GM18909 (cell line): ENCODE measurements at regions not wholly inside any gene's neighbourhood (a gene's known extent, or its start where the extent isn't known, plus 50 kb on each side); places are given as distances from the start of the nearest gene placed in this dataset.

Experiments used
- ATAC-seq: cut with Tn5 transposase; IDR thresholded peaks from one replicate; pipeline ENCODE4 v1.9.1; 2021; ENCODE audit warnings: mild to moderate bottlenecking; ENCODE audit not compliant: unreplicated experiment, poor library complexity

DNA sequence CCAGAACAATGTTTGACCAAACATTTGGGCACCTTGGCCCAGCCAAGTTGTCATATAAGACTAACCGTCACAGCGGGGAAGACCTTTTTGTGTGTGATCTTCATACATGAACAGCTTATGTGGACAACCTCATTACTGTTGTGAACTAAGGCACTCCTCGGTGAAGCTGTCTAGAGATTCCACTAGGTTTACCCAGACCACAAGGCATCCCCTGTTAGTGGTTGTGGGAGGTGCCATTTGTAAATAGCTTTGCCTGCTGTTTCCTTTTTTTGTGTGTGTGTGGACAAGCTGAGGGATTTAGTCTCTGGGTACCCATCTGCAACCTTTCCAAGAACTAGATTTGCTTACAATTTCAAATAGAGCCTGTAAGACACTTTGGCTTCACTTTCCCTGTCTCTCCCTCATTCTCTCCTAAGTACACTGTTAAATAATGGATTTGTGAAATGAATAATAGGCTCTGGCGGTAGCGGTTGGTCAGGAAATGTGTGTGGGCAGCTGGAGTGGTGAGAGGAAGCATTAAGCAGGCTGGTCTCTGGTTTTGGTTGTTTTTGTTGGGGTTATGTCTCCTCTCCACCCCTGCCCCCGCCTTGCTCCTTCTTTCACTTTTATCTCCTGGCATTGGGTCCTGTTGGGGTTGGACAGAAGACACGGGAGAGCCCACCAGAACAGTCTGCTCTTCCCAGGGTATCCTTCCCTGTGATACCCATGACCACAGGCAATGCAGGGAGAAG, 727.6 kb downstream of the VRK1 start:
- ATAC-seq = no peak

DNA sequence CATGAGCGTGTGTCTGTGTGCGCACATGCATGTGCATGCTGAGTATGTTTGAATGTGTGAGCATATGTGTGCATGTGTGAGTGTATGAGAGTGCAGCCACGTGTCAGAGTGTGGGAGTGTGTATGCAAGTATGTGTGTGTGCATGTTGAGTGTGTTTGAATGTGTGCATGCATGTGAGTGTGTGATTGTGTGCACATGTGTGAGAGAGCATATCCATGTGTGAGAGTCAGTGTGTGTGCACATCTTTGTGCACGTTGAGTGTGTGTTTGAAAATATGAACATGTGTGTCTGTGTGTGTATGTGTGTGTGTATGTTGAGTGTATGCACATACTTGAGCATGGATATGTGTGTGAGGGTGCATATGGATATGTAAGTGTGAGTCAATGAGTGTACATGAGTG, 730.8 kb downstream of the VRK1 start:
- ATAC-seq = no peak

DNA sequence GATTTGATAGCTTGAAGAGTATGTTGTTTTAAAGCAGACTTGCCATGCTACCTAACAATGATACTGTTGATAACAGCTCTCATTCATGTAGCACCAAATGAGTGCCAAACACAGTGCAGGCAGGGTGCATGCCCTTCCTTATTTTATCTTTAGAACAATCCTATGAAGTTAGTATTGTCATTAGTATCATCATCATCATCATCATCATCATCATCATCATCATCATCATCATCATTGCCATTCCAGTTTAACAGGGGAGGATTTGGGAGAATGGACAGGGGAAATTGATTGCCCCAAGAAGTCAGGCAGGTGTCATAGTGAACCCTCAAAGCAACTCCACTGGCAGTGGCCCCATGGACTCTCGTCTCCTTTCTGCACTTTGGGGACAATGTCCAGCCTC, 734.9 kb downstream of the VRK1 start:
- no peak for ATAC-seq

DNA sequence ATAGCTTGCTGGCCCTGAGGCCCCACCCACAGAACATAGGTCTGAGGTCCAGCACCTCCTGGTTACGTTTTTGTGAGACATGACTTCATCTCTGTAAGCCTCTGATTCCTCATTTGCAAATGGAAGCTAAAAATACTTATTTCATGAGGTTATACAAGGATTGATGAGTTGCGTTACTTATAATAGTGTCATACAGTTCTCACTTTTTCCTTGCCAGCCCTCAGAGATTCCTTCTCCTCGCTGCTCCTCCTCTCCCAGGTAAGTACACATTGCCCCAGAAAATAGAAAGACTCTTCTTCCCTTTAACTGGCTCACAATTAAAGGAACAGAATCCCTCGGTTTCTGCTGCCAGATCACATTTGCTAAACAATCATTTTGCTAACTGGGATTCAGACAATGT, 739.2 kb downstream of the VRK1 start:
- ATAC-seq = no peak

DNA sequence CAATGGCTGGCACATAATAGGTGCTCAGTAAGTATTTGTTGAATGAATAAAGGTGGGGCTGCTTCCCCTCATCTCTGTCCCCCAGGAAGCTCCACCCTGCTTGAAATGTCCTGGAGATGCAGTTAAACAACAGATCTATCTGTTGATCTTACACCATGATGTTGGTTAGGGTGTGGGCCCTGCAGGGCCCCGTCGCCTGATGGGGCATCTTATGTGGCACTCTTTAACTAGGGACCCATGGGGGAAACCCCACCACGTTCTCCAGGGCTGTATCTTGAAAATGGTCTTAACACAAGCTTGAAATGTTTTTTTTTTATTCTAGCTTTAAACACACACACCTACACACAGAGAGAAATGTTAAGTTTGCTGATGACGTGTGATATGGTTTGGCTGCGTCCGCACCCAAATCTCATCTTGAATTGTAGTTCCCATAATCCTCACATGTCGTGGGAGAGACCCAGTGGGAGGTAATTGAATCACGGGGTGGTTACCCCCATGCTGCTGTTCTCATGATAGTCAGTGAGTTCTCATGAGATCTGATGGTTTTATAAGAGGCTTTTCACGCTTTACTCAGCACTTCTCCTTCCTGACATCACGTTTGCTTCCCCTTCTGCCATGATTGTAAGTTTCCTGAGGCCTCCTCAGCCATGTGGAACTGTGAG, 741.7 kb downstream of the VRK1 start:
- no peak for ATAC-seq

DNA sequence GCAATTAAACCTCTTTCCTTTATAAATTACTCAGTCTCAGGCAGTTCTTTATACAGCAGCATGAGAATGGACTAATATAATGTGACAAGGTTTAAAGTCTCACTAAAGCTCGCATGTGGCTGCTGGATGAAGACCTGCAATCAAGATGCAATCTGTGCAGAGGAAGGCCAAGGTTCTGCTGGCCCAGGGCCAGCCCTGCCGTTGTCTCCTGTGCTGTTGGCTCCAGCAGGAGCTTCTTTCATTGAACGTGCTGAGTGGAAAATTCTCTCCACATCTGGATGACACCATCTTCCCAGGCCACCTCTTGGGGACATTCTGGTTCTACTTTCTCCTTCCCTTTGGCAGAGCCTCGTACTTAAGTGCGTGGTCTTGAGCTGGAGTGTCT, 742.2 kb downstream of the VRK1 start:
- no peak for ATAC-seq

DNA sequence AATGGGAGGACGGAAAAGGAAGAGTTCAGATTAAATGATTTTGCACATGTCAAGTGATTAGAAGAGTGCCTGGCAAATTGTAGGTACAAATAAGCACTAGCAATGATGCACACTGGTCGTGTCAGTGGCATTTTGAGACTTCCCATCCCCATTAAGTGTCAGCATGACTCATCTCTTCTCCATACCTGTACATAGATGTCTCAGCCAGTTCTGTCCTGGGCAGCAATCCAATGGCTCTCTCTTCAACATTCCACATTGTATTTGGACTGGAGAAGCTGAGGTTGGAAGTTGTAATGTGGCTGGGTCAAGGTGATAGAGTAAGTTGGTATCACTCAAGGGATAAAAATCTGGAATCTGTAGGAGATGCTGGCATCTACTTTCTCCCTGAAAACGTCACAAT, 742.7 kb downstream of the VRK1 start:
- ATAC-seq = no peak

DNA sequence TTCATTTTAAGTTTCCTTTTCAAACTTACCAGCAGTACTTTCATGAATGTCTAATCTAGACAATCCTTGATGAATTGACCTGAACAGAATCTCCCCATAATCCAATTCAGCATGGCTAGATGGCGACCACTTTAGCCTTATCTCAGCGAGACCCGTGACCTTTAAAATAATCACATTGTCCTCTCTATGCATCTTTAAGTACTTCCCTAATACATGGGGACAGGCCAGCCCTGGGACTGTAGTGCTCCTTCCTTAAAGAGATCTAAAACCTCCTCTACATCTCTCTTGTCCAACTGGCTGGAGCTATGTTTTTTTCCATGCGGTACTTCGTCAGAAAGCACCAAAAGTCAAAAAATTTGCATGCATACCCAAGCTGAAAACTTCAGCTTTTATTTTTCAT, 746.0 kb downstream of the VRK1 start:
- ATAC-seq = no peak

DNA sequence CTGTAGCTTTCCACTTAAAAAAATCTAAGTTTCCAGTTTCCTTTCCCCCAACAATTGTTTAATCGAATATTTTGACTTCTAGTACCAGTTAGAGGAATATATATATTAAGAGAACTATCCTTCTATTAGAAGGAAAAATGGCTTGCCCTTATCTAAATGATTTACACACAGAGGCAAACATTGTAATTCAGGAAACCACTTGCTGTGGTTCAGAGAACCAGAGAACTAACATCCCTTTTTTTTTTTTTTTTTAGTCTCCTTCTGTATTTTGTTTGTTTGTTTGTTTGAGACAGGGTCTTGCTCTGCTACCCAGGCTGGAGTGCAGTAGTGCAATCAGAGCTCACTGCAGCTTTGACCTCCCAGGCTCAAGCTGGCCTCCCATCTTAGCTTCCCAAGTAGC, 746.6 kb downstream of the VRK1 start:
- no peak for ATAC-seq

DNA sequence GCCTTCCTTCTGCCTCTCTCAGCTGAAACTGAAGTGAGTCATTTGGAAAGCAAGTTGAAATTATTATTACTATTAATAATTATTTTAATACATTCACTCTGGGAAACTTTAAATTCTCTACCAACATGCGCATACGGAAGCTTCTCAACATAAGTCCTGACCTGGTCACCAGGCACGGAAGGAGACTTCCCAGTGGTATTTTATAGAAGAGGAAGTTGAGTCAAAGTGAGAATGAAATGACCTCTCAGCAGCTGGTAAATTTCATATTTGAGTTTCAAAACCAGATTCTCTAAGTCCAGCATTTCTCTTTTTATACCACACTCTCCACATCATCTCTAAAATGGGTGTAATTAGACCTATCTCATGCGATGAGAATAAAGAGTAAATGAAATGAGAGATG, 747.4 kb downstream of the VRK1 start:
- no peak for ATAC-seq

DNA sequence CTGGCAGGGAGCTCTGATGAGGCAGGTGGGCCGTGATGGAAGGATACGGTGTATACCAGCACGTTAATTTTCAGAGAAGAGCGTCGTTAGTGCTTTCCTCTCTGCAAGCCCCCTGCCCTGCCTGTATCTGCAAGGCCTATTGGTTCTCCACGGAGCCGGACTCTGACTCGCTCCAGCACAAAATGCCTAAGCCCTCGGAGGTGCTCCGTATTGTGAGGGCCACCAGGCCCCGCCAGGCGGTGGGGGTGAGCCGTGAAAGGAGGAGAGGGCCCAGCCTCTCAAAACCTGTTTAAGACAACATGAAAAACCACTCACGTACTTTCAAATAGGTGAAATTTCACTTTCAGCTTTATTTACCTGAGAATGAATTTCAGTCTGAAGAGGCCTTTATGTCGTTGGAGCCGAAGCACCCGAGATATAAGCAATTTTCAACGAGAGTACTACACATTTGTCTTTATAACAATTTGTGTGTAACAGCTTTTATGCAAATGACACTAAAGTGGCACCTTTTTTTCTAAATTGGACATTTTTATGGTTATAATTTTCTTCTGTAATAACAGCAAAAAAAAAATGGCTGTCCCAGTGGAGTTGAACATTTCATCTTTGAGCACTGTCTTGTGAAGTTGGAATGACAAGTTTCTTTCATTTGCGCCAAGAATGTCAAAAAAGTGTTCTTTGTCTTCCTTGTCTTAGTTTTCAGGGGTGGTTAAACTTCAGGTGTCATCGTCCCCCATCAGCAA, 749.5 kb downstream of the VRK1 start:
- ATAC-seq = no peak

DNA sequence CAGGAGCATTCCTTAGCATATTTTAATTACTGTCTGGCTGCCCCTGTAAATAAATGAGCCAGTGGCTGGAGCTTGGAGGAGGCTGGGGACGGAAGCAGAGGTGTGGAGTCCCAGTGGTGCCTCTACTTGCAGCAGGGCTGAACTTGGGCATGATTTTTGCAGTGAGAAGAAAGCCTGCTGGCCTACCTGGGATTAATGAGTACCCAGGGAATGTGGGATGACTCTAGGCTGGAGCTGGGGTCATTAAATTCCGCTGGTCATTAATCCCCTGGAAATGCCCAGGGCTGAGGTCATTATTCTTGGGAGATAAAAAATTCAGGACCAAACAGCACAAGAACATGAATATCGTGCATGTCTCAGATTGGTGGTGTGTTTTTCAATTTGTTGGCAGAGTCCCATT, 753.3 kb downstream of the VRK1 start:
- no peak for ATAC-seq

DNA sequence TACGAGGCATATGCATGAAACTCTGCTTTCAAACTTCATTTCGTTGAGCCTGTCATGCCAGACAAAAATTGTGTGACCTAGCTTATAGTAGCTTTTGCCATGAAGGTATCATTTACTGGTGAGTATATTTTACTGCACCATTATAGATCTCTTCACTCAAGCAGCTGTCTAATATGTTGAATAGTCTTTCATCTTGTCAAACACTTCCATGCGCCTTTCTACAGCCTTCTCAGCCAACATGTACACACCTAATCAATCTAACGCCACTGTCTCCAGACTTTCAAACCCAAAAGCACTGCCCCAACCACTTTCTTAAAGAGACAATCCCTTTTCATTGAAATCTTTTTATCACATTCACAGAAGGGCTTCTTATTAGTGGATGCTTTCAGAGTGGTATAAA, 757.4 kb downstream of the VRK1 start:
- ATAC-seq = no peak

DNA sequence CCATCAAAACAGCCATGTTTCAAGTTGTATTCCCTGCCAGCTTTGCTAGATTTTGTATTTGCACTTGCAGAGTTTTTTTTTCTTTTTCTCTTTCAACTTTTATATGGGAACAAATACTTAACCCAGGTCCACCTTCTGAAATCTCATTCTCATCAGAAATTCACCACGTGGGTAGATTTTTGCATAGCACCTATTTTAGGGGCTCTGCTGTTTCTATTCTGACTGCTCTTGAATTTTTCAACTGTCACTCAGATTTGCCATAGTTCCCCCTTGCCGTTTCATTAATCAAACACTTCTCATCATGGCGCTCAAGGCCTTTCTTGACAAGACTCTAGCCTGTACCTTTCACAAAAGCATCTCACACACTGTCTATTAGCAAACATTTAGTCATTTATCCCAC, 767.2 kb downstream of the VRK1 start:
- ATAC-seq = no peak

DNA sequence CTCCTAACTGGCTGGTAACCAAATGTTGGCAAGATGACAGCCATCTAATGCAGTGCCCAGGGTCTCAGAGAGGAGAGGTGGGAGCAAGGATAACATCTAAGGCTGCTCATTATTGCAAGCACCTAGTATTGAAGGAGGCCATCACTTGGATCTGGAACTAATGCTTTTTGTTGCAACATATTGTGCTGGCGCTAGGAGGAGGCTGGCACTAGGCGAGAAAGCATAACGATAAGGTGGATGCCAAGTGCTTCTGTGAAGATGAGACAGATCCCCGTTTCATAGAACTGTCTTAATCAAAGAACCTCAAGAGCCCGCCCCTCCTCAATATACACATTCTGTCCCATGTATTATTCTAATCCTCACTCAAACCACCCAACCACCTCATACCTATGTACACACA, 774.0 kb downstream of the VRK1 start:
- ATAC-seq = no peak

DNA sequence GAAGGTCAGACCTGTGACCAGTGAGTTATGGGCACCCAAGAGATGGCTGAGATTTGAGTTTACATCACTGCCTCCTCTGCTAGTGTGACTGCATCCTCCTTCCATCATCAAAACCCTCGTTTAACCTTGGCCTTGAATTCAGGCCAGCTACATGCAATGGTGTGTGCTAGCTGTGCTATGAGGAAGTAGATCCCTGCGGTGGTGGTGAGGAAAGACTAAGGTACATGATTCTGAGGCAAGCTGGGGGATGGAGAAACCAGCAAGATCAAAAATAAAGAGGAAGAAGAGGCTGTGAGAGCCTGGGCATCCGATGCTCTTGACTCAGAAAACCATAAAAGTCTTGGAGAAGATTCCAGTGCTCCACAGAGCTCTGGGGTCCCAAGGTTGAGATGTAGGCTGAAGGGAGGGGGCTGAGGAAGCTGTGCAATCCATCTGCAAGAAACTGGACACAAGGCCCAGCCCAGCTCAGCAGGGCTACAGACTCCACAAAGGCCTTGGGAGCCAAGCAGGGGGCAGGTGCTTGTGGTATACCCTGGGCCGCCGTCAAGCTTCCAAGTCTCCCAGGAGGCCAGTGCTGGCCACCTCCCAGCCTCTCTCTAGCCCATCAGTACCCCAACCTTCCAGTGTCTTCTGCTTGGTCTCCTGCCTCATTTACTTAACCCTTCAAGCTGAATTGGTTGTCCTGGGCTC, 774.8 kb downstream of the VRK1 start:
- ATAC-seq = no peak

DNA sequence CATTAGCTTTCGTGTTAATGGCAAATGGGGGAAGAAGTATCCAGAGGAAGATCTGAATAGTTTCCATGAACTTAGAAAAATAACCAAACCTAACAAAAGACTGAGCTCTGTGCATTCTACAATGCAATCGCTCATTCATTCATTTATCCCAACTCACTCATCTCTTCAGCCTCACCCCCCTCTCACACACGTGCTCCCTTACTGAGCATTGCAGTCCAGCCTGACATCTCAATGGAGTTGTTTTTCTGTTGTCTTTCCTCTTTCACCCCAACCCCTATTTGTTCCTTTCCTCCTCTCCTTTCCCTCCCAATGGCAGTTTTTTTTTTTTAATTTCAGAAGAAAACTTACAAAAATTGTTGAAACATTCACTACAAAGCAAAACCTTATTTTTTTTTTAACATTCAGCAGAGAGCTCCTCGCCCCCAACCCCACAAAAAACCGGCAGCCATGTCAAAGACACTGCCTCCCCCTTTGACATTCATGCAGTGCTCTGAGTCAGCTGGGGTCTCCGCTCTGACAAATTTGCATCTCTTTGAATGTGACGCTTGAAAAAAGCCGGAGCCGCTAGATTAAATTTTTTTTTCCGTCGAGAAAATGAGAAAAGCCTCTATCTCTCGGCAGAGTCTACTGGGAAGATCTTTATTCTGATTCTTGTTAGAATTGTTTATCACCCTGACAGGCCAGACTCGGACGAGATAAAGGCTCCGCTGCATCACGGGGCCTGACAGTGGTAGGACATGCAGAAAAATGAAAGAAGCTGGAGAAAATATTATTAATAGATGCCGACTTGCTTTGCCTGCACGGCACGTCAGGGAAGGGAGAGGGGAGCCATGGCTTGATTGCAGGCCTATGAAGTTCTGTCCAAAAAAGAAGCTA, 775.6 kb downstream of the VRK1 start:
- no peak for ATAC-seq

DNA sequence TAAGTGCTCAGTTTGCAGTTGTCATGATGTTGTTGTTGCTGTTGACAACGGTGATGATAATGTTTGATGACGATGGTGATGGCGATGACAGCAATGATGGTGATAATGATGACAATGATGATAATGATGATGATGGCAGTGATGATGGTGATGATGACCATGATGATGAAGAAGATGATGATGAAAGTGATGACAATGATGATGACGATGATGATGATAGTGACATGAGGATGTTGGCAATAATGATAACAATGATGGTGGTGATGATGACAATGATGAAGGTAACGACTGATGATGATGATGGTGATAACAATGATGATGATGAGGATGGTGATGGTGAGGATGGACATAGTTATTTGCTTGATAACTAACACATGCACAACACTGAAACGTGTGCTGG, 778.5 kb downstream of the VRK1 start:
- no peak for ATAC-seq

DNA sequence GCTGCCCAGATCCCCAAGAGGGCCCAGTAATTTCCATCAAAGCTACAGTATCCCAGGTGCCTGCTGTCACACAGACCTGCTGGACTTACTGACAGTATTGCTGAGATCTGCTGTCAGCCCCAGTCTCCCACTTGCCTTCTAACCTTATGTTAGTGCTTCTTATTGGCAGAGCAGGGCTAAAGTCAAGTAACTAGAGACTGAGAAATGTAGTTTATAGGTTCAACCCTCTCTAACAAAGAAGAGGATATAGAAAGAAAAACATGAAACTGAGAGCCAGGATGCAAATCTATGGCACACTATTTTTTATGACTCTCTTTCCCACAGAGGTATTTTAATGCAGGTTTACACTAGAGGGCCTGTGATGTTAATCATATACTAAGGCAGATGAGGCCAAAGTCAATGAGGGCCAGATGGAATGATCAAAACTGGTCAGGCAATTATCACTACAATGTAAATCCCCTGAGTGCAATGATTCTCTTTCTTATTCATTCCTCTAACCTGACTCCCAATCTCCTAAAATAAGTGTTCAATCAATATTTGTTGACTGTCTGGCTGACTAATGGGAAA, 781.9 kb downstream of the VRK1 start:
- no peak for ATAC-seq

DNA sequence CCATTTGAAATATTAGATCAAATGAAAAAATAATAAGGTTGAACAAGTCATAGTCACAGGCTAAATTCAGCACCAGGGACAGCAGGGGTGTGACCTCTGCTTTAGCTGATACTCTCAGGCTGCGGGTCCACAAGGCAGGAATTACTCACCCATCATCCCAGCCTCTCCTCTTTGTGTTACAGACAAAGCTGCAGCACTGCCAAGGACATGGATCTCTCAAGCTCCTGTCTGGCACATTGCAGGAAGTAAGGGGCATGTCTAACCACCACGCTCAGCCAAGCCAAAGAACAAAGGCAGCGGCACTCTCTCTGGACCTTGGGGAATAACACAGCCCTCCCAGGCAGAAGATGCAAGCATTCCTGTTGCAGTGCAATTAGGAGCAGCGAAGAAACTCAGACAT, 783.8 kb downstream of the VRK1 start:
- no peak for ATAC-seq
